AG04449 (cell line): ENCODE measurements at regions not wholly inside any gene's neighbourhood (a gene's known extent, or its start where the extent isn't known, plus 50 kb on each side); places are given as distances from the start of the nearest gene placed in this dataset.

Experiments
- CTCF ChIA-PET: fragments of 350-600 bp; formaldehyde crosslinking; extraction: SDS; loops from one replicate; lab custom pipeline; 2021; ENCODE audit warnings: antibody characterized with exemption; lab: Yijun Ruan, JAX
- POLR2A ChIA-PET: fragments of 400-600, 350-600 bp; formaldehyde crosslinking; extraction: SDS; loops from one replicate; lab custom pipeline; 2020; ENCODE audit warnings: antibody characterized with exemption, inconsistent platforms; lab: Yijun Ruan, JAX
- DNase-seq: peaks from one replicate; pipeline ENCODE4 v3.0.0-alpha.2; 2010; ENCODE audit warnings: low read depth, low spot score
- H3K4me3 ChIP-seq: 2 replicates; pipeline ENCODE4 v1.5.1; 2011; ENCODE audit warnings: low read depth, mild to moderate bottlenecking, control low read depth, low read length
- CTCF ChIP-seq: IDR thresholded peaks from one replicate; pipeline ENCODE4 v1.5.1; 2011; ENCODE audit warnings: mild to moderate bottlenecking, moderate library complexity, low read length, control low read depth, inconsistent platforms; ENCODE audit not compliant: insufficient read depth; ENCODE audit errors: missing control alignments

GRCh38 chr5:164832516-164832915, 1327.1 kb downstream of the MAT2B start:
- H3K4me3 ChIP-seq = no peak overlapping the region
- no peak for TF ChIP-seq CTCF
- ChIA-PET POLR2A (no interaction called here), CTCF (no interaction called here)
- no peak for DNase-seq

DNA sequence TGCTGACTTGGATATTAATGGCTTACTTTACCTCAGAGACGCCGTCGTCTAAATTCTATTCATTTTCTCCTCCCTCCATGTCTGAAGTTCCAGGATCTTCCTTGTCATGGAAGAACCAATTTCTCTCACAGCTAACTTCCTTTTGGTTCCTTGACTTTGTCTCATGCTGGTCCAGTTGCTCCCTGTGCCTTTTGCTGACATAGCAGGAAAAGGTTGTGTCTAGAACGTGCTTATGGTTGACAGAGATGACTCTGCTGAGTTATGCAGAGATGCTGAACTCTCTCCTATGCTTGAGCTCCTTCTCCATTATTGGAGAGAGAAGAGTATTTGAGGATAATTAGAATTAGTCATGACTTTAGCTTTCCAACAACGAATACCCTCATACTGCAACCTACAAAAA, 1338.9 kb downstream of the MAT2B start:
- no peak for DNase-seq
- ChIA-PET CTCF (no interaction called here), POLR2A (no interaction called here)
- TF ChIP-seq CTCF = no peak
- H3K4me3 ChIP-seq = no peak overlapping the region

DNA sequence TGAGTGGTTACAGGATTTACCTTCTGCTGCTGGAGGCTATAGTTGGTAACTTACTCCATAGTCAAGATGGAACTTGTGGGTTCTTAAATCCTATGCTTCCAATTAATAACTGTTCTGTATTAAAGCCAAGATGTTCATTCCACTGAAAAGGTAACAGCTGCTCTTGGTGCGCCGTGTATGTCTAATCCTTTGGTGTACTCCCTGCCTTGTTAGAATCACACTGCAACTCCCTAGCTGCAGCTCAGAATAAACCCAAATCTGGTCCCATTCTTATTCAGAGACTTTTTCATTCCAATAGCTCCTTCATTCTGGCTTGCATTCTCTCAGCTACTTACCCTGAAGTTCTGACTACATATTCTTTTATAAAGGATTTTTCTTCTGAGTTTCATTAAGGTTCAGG, 1355.5 kb downstream of the MAT2B start:
- TF ChIP-seq CTCF = no peak
- ChIA-PET CTCF (no interaction called here), POLR2A (no interaction called here)
- H3K4me3 ChIP-seq = no peak overlapping the region
- DNase-seq = no peak

- CTCF ChIA-PET = no interaction called here
- POLR2A ChIA-PET = no interaction called here
- no peak for TF ChIP-seq CTCF
- no peak overlapping the region for H3K4me3 ChIP-seq
- no peak for DNase-seq
Observed at GRCh38 chr5:164861610-164862009, 1356.2 kb downstream of the MAT2B start.

GRCh38 chr5:164868761-164869160, 1363.3 kb downstream of the MAT2B start:
- no peak for DNase-seq
- no peak for TF ChIP-seq CTCF
- ChIA-PET CTCF (no interaction called here), POLR2A (no interaction called here)
- H3K4me3 ChIP-seq = no peak overlapping the region

- POLR2A ChIA-PET = no interaction called here
- DNase-seq = no peak
- H3K4me3 ChIP-seq = no peak overlapping the region
- TF ChIP-seq CTCF = no peak
- CTCF ChIA-PET = no interaction called here
Observed at GRCh38 chr5:164869325-164869724, 1363.9 kb downstream of the MAT2B start.

- no peak overlapping the region for H3K4me3 ChIP-seq
- TF ChIP-seq CTCF = no peak
- ChIA-PET CTCF (no interaction called here), POLR2A (no interaction called here)
- no peak for DNase-seq
Observed at GRCh38 chr5:164876793-164877192, 1371.4 kb downstream of the MAT2B start.
